ENCODE measurements at regions not wholly inside any gene's neighbourhood (a gene's known extent, or its start where the extent isn't known, plus 50 kb on each side); places are given as distances from the start of the nearest gene placed in this dataset.

- Histone ChIP-seq H3K9me3 (ENCODE audit: low read length) (peaks cover 5% of the 10 kb centered on the region; the same call in 1 of the 2 replicates), H4K20me1 (ENCODE audit: insufficient read depth, low read length) (no peaks in the 10 kb centered on the region), H3K4me1 (ENCODE audit: insufficient read depth, low read length, severe bottlenecking) (no peaks in the 10 kb centered on the region), H3F3A (ENCODE audit: insufficient read depth, low read length) (no peaks in the 10 kb centered on the region), H2AFZ (ENCODE audit: low read length) (no peak overlapping the region), H3K4me3 (ENCODE audit: low read depth, low read length, poor library complexity, severe bottlenecking) (no peak overlapping the region), H3K9ac (ENCODE audit: low read length) (no peak overlapping the region), H3K27me3 (ENCODE audit: insufficient read depth, low read length) (no peaks in the 10 kb centered on the region), H3K9me2 (ENCODE audit: low read depth, low read length) (peaks cover 3% of the 10 kb centered on the region; the same call in 1 of the 2 replicates), H3K27ac (ENCODE audit: low read depth, low read length, poor library complexity, severe bottlenecking) (no peak overlapping the region), H3K4me2 (ENCODE audit: low read length) (no peak overlapping the region), H3K79me2 (ENCODE audit: insufficient read depth, low read length) (no peaks in the 10 kb centered on the region), H3K36me3 (ENCODE audit: insufficient read depth, low read length) (no peaks in the 10 kb centered on the region)
- TF ChIP-seq EZH2 (IDR thresholded peaks at IDR 0.05; ENCODE audit: borderline replicate concordance, low read length) (no peak), CTCF (IDR thresholded peaks at IDR 0.05; ENCODE audit: low read length) (no peak)
Measured at GRCh38 chr13:106306748-106307277, 228.6 kb downstream of the EFNB2 start.

- no peaks in the 10 kb centered on the region for H3K4me1 ChIP-seq (ENCODE audit: insufficient read depth, low read length, severe bottlenecking)
- H3K79me2 ChIP-seq (ENCODE audit: insufficient read depth, low read length): no peaks in the 10 kb centered on the region
Measured at GRCh38 chr13:106302843-106303242, 232.6 kb downstream of the EFNB2 start.

GRCh38 chr13:106302011-106302410, 233.5 kb downstream of the EFNB2 start:
- Histone ChIP-seq H3K27ac (ENCODE audit: low read depth, low read length, poor library complexity, severe bottlenecking) (no peak overlapping the region), H3K9ac (ENCODE audit: low read length) (no peak overlapping the region), H3K9me2 (ENCODE audit: low read depth, low read length) (peaks cover 3% of the 10 kb centered on the region; the same call in 1 of the 2 replicates), H3K4me2 (ENCODE audit: low read length) (no peak overlapping the region), H3F3A (ENCODE audit: insufficient read depth, low read length) (no peaks in the 10 kb centered on the region), H3K4me3 (ENCODE audit: low read depth, low read length, poor library complexity, severe bottlenecking) (no peak overlapping the region), H3K36me3 (ENCODE audit: insufficient read depth, low read length) (no peaks in the 10 kb centered on the region), H2AFZ (ENCODE audit: low read length) (no peak overlapping the region), H4K20me1 (ENCODE audit: insufficient read depth, low read length) (no peaks in the 10 kb centered on the region), H3K79me2 (ENCODE audit: insufficient read depth, low read length) (no peaks in the 10 kb centered on the region), H3K27me3 (ENCODE audit: insufficient read depth, low read length) (no peaks in the 10 kb centered on the region), H3K4me1 (ENCODE audit: insufficient read depth, low read length, severe bottlenecking) (no peaks in the 10 kb centered on the region), H3K9me3 (ENCODE audit: low read length) (peaks cover 5% of the 10 kb centered on the region; the same call in 1 of the 2 replicates)
- TF ChIP-seq CTCF (IDR thresholded peaks at IDR 0.05; ENCODE audit: low read length) (no peak), EZH2 (IDR thresholded peaks at IDR 0.05; ENCODE audit: borderline replicate concordance, low read length) (no peak)

More at GRCh38 chr13:106302843-106303242, 232.6 kb downstream of the EFNB2 start:
- H2AFZ ChIP-seq (ENCODE audit: low read length): no peak overlapping the region
- no peaks in the 10 kb centered on the region for H3K36me3 ChIP-seq (ENCODE audit: insufficient read depth, low read length)
- H3K27ac ChIP-seq (ENCODE audit: low read depth, low read length, poor library complexity, severe bottlenecking): no peak overlapping the region
- H3K9ac ChIP-seq (ENCODE audit: low read length): no peak overlapping the region
- H3K9me2 ChIP-seq (ENCODE audit: low read depth, low read length): peaks cover 3% of the 10 kb centered on the region; the same call in 1 of the 2 replicates
- H3K9me3 ChIP-seq (ENCODE audit: low read length): peaks cover 5% of the 10 kb centered on the region; the same call in 1 of the 2 replicates
- no peak overlapping the region for H3K4me2 ChIP-seq (ENCODE audit: low read length)
- H3K27me3 ChIP-seq (ENCODE audit: insufficient read depth, low read length): no peaks in the 10 kb centered on the region
- no peak overlapping the region for H3K4me3 ChIP-seq (ENCODE audit: low read depth, low read length, poor library complexity, severe bottlenecking)
- no peaks in the 10 kb centered on the region for H4K20me1 ChIP-seq (ENCODE audit: insufficient read depth, low read length)
- H3F3A ChIP-seq (ENCODE audit: insufficient read depth, low read length): no peaks in the 10 kb centered on the region
- TF ChIP-seq CTCF (IDR thresholded peaks at IDR 0.05; ENCODE audit: low read length) (no peak), EZH2 (IDR thresholded peaks at IDR 0.05; ENCODE audit: borderline replicate concordance, low read length) (no peak)
